NOMO-1 (cell line): ENCODE measurements at regions not wholly inside any gene's neighbourhood (a gene's known extent, or its start where the extent isn't known, plus 50 kb on each side); places are given as distances from the start of the nearest gene placed in this dataset.

Source experiments
- DNase-seq, 2 experiments: peaks; one replicate each; lab custom pipeline; 2025; ENCODE audit not compliant: unreplicated experiment in 2 of 2; lab: John Stamatoyannopoulos, UW

DNA sequence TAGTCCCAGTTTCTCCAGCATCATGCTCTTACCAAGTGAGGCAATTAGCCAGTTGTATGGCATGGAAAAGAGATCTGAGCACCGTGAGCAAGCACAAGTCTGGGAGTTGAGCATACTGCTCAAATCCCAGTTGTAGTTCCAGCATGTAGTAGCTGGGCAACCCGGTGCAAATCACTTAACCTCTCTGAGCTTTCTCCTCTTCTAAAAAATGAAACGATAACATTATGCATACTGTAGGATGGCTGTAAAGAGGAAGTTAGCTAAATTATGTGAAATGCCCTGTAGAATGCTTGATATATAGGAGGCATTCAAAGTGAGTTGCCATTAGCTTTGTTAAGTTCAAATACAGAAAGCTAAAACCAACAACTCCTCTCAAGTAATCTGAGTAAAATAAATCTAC, 164.0 kb upstream of the ZEB2 start:
- peak; percentile 10 to 67 for DNase-seq

DNA sequence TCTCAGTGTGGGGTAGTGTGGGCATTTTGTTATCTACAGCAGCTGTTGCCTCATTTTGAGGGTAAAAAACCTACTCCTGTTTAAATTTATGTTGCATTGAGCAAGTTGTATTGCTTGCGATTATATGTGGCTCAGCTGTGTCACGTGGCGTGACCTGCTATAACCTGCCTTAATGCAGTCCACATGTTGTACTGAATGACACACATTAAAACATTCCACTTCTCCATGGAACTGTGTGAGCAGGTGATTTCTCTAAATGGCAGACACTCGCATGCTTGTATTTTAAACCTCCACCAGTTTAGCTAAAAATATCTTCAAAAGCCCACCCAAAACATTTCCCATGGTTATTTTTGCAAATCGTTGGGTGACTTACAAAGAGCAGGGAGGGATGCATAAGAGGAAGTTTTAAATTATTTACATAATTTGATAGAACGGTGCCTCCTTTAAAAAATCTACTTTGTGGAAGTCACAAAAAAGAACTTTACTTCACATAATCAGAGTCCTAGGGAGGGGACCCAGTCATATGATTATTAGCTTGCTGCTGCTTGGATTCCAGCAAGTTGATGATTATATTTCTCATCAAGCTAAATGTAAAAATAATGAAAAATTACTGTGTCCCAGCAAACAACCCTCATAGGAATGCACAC, 163.3 kb upstream of the ZEB2 start:
- DNase-seq: peak; percentile 84 to 95

DNA sequence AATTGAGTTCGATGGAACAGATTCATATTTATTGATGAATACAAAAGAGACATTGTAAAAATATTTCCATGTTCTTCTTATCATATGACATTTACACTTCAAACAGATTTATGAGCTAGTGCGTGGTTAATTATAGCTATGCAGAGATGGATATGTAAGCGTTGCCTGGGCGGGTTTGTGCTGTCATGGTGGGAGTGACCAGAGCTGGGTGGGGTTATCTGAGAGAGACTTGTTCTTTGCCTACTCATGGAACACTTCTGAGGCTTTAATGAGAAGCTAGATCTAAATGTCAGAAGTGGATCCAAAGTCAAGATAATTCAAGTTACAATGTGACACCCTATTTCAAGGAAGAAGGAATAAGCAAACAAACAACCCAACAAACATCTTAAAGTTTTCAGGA, 162.3 kb upstream of the ZEB2 start:
- peak; percentile 79 to 90 for DNase-seq

GRCh38 chr2:144681389-144681788, 161.5 kb upstream of the ZEB2 start:
- no peak for DNase-seq

DNA sequence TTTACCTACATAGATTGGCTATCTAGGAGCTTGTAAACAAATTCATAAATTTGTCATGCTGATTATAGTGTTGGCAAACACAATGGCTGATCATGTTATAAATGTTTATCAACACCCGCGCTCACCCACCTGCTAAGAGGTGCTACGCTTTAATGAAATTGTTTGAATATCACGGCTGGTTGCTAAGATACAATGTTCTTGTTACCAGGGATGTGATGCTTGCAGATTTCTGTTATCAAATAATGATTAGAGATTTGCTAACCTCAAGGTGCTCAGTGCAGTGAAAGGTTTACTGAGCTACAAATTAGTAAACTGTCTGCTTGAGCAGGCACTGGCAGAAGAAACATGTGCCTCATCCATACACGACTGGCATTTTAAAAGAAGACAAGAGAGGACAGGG, 160.0 kb upstream of the ZEB2 start:
- no peak for DNase-seq

DNA sequence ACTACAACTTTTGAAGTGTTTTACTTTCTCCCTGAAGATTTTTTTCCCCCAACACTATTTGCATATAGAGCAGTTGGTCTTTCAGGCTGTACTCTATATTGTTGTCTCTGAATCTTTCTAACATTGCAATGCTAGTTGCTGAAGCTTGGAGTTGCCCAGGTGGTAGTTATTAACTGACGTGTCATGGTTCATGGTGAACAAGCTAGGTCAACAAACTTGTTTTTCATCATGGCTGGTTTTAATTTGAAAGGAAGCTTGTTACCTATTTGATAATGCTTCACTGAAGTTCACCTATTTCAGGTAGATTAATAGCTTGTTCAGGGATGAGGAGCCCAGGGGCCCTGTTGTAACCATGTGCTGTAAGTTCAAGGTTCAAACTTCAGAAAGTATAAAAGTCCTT, 158.8 kb upstream of the ZEB2 start:
- no peak for DNase-seq

DNA sequence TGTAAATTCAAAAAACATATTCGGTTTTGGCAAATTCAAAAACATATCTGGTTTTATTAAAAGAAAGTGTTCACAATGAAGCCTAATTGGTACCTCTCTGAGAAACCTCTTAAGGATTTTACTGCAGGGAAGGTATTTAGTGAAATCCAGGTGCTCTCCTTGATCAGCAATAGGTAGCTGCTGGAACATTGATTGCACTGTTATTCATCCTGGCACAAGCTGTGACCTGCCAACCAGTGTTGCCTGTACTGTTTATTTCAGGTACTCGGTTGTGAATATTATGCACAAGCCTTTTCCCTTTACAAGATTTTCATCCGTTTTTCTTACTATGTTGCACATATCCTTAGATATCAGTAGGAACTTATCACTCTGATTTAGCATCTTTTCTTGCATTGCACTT, 155.8 kb upstream of the ZEB2 start:
- no peak for DNase-seq

GRCh38 chr2:144675331-144675730, 155.4 kb upstream of the ZEB2 start:
- no peak for DNase-seq

DNA sequence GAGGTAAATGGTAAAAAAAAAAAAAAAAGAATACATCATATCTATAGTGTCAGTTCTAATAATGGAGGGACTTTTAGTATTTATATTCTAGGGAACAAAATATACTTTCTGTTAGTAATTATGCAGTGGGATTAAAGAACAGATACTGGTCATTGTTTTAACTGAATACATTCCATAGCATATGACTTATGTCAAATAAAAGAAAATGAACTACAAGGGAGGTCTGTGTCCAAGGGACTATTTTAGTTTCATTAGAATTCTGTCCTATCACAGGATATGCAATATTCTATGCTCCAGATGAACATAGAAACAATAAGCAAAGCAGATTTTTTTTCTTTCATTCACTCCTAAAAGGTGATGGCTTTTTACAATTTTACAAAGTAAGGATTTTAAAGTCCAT, 154.2 kb upstream of the ZEB2 start:
- no peak for DNase-seq

- DNase-seq: no peak
Measured at GRCh38 chr2:144673456-144673855, 153.5 kb upstream of the ZEB2 start.

- DNase-seq: peak; percentile 92 to 96
Measured at GRCh38 chr2:144671695-144672455, 152.0 kb upstream of the ZEB2 start.

DNA sequence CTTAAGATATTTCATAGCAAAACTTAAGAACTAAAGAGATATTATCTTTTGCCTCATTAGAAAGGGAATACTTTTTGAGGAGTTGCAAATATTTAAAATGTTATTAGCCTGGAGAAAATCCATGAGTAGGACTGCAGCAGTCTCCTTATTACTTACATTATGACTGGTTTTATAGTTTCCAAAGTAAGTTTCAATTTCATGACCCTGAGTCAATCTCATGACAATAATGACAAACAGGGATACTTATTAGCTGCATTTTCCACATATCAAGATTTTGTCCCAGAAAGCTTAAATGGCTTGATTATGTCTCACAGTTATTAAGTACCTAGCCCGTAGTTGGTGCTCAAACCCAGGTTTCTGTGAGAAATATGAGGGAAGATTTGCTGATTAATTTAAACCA, 150.8 kb upstream of the ZEB2 start:
- DNase-seq: no peak

DNA sequence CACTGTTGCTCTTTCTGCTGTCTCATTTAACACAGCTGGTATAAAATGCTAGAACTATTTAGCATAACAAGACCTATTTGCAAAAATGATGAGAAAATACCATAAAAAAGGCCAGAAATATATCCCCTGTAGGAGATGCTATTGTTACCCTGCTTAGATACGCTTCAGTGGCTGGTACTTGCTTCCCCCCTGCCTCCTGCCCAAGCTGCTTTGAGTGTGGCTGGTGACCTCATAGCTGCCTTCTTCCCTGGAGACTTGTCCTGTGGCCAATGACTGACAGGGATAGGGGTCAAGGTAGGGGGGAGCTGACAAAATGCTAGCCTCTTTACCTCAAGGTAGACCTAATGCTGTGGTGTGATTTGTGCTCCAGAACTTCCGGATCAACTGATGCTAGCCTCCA, 150.2 kb upstream of the ZEB2 start:
- no peak for DNase-seq

DNA sequence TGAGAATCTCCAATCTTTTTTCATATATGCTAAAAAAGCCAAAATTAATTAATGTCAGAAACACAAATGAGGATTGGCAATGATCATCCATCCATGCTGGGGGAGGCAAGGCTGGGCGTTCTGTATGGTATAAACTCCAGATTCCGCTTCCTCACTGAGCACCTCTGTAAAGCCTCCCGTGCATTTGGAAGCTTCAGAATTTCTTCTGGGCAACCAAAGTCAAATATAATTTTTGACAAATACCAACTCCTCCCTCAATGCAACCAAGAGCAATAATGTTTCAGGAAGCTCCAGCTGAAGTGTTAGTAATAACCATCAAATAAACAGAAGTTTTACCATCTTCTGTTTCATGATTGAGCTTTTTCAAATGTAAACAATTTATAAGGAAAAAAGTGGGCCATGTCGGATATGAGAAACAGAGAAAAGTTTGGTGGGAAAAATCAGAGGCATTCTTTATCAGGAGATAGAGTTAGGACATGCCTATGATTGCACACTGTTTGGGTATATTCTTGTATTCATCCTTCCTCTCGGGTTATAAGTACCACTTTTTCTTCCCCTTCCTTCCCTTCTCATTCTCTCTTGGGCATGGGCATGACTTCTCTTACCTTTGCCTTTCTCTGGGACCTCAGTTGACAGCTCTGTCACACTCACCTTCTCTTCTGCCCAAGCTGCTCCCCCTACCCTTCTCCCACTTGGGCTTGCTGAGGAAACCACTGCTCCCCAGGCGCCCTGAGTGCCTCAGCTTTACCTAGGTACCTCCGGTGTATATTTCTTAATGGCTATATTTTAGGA, 149.5 kb upstream of the ZEB2 start:
- no peak for DNase-seq

- DNase-seq: no peak
Measured at GRCh38 chr2:144668493-144669110, 148.7 kb upstream of the ZEB2 start.

- DNase-seq: peak; percentile 69 to 85
Measured at GRCh38 chr2:144666032-144666431, 146.1 kb upstream of the ZEB2 start.

GRCh38 chr2:144663207-144663606, 143.3 kb upstream of the ZEB2 start:
- DNase-seq: peak; percentile 45 to 84

DNA sequence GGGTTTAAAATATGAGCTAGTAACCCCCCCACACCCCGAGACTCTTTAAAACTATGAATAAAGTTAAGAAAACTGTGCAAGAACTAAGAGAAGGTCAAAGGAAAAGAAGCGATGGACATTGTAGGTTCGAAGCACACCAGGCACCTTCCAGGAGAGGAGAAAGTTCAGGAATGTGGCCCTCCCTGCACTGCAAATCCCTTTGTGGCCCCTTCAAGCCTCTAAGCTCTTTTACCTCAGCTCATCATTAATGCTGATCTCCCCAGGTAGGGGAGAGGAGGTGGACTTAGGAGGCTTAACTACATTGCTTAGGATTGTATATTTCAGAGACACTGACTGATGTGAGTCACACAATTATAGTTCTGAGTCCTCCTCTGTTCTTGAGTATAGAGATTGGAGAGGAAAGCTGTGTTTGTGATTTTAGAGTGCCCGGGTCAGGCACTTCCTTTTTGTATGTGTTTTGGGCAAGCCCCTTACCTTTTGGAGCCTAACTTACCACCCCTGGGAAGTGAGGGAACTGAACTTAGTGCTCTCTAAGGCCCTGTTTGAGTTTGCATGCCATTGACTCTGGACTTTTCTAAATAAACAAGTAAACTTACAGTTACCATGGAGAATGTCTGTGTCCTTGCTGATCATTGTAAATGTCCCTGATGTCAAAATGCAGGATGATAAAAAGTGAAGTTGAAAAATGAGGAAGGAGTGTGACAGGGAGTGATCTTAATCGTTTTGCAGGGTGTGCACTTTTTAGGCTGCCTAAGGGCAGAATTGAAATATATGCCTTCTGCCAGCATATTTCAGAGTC, 140.8 kb upstream of the ZEB2 start:
- peak; percentile 80 to 93 for DNase-seq

GRCh38 chr2:144659731-144660275, 139.9 kb upstream of the ZEB2 start:
- peak; percentile 95 to 97 for DNase-seq

DNA sequence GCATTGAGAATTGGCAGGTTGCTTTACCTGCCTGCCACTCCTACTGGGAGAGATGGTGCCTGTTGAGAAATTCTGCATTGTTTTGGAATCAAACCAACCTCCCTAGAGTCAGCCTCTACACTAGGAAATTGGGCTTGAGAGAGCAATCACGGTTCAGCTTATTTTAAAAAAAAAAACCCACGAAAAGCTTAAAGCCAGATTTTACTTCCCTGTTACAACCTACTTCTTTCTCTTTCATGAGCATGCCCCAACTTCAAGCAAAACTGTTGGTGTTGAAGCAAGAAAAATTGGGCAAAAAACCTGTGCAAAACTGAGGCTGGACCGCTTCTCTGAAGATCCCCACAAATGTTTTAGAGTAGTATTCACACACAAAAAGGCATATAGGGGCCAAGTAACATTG, 134.6 kb upstream of the ZEB2 start:
- DNase-seq: peak in 1 of 2 experiments; percentile 39
